Adrenal gland (tissue), 5 donors: ENCODE measurements at regions not wholly inside any gene's neighbourhood (a gene's known extent, or its start where the extent isn't known, plus 50 kb on each side); places are given as distances from the start of the nearest gene placed in this dataset.

Experiments used
- CTCF ChIP-seq, 6 experiments: fragments of 450-650 bp in 4 of 6; fragments of 200-600 bp in 2 of 6; sonication (generic) in 1 of 6; IDR thresholded peaks; 1 replicate in 5 of 6; 2 replicates in 1 of 6; pipeline versions ENCODE4 v1.5.1 to v1.8.0; 2016 to 2021; ENCODE audit warnings: antibody characterized with exemption in 6 of 6, mild to moderate bottlenecking in 2 of 6, moderate library complexity in 1 of 6
- POLR2A ChIP-seq, 2 donors: fragments of 450-650 bp; IDR thresholded peaks; one replicate each; pipeline ENCODE4 v1.6.1; 2017; ENCODE audit warnings: antibody characterized with exemption in 2 of 2, mild to moderate bottlenecking in 2 of 2, moderate library complexity in 1 of 2
- donor health status: DM: no; HTN: no; CAD: no.

GRCh38 chr5:143542798-143543144 is 139.3 kb upstream of the NR3C1 start:
- TF ChIP-seq CTCF (IDR thresholded peaks at IDR 0.05): no peak
- TF ChIP-seq POLR2A (IDR thresholded peaks at IDR 0.05): no peak
